Natural killer cell (primary cell): ENCODE measurements at regions not wholly inside any gene's neighbourhood (a gene's known extent, or its start where the extent isn't known, plus 50 kb on each side); places are given as distances from the start of the nearest gene placed in this dataset.

Experiments used
- ATAC-seq, 3 donors: fragments of 150-1000 bp in 2 of 3; fragments of 200-7000 bp in 1 of 3; cut with Tn5 transposase; 1 replicate in 1 of 3; 2 replicates in 2 of 3; pipeline ENCODE4 v1.10.0; 2021; ENCODE audit warnings: mild to moderate bottlenecking in 2 of 3, moderate library complexity in 2 of 3
- DNase-seq, 2 donors: peaks; one replicate each; pipeline versions ENCODE4 v3.0.0 to v3.0.0-alpha.2; 2013 to 2021; ENCODE audit warnings: mixed read lengths in 1 of 2
- H3K27ac ChIP-seq: one replicate; pipeline ENCODE4 v1.5.1; 2013; ENCODE audit warnings: mild to moderate bottlenecking, low read length
- H3K27me3 ChIP-seq: one replicate; pipeline ENCODE4 v1.6.1; 2013; ENCODE audit warnings: low read length; ENCODE audit not compliant: control insufficient read depth, insufficient read depth
- H3K36me3 ChIP-seq: one replicate; pipeline ENCODE4 v1.6.1; 2013; ENCODE audit warnings: low read length; ENCODE audit not compliant: control insufficient read depth, insufficient read depth
- H3K4me1 ChIP-seq: one replicate; pipeline ENCODE4 v1.6.1; 2013; ENCODE audit warnings: low read length; ENCODE audit not compliant: control insufficient read depth, insufficient read depth
- H3K4me3 ChIP-seq: one replicate; pipeline ENCODE4 v1.5.1; 2013; ENCODE audit warnings: low read length
- H3K9me3 ChIP-seq: one replicate; pipeline ENCODE4 v1.6.1; 2013; ENCODE audit warnings: low read length; ENCODE audit not compliant: control insufficient read depth, insufficient read depth
- H3K27ac Mint-ChIP-seq, 2 donors: one replicate each; pipeline ENCODE4 v1.8.0; 2022; ENCODE audit warnings: mild to moderate bottlenecking in 2 of 2, mixed read lengths in 2 of 2, moderate library complexity in 1 of 2
- H3K27me3 Mint-ChIP-seq, 2 donors: one replicate each; pipeline ENCODE4 v1.8.0; 2022; ENCODE audit warnings: low read depth in 2 of 2, mixed read lengths in 2 of 2
- H3K36me3 Mint-ChIP-seq: one replicate; pipeline ENCODE4 v1.8.0; 2022; ENCODE audit warnings: mixed read lengths
- H3K4me1 Mint-ChIP-seq, 2 donors: one replicate each; pipeline ENCODE4 v1.8.0; 2022; ENCODE audit warnings: mixed read lengths in 2 of 2
- H3K4me3 Mint-ChIP-seq: one replicate; pipeline ENCODE4 v1.8.0; 2022; ENCODE audit warnings: mild to moderate bottlenecking, moderate library complexity, mixed read lengths
- H3K9me3 Mint-ChIP-seq, 2 donors: one replicate each; pipeline ENCODE4 v1.8.0; 2022; ENCODE audit warnings: mixed read lengths in 2 of 2
- WGBS: methylation state at CpG from one replicate; pipeline ENCODE4 v1.1.7; 2013; ENCODE audit warnings: missing lambda C conversion rate; ENCODE audit not compliant: insufficient coverage; 5-methylcytosine and 5-hydroxymethylcytosine counted together
- intact Hi-C: fragments of 100-400 bp; cut with micrococcal nuclease; formaldehyde crosslinking; loops from one replicate; pipeline ENCODE4 v1.14.2; 2022
- TF ChIP-seq, protein P1 (sequence below): fragments of 200-600 bp; IDR thresholded peaks from one replicate; pipeline ENCODE4 v1.8.0; 2022; ENCODE audit warnings: antibody characterized with exemption

DNA sequence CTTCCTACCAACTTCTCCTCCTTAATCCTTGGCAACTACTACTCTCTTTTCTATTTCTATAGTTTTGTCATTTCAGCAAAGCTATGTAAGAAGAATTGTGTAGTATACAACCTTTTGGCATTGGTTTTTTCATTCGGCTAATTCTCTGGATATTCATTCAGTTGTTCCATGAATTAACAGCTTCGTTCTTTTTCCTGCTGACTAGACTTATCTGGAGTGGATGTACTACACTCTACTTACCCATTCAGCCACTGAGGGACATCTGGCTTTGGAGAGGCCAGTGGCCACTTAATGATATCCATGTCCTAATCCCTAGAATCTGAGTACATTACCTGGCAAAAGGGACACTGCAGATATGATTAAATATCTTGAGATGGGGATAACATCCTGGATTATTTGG lies 623.9 kb downstream of the DOK5 start:
- DNase-seq, result no peak
- no peak for ATAC-seq
- Histone ChIP-seq H3K36me3 (no peaks in the 10 kb centered on the region), H3K4me3 (no peak overlapping the region), H3K9me3 (peaks cover 9% of the 10 kb centered on the region), H3K27me3 (no peaks in the 10 kb centered on the region), H3K27ac (no peak overlapping the region), H3K4me1 (no peaks in the 10 kb centered on the region)
- Mint-ChIP-seq H3K27me3 (no peaks in the 10 kb centered on the region), H3K27ac (no peak overlapping the region), H3K36me3 (no peaks in the 10 kb centered on the region), H3K4me3 (no peak overlapping the region), H3K9me3 (peaks cover 9 to 11% of the 10 kb centered on the region in 2 donors), H3K4me1 (no peaks in the 10 kb centered on the region)
- WGBS, result 68% methylated on average over 2 of the region's 2 CpGs
- TF ChIP-seq, protein P1, sequence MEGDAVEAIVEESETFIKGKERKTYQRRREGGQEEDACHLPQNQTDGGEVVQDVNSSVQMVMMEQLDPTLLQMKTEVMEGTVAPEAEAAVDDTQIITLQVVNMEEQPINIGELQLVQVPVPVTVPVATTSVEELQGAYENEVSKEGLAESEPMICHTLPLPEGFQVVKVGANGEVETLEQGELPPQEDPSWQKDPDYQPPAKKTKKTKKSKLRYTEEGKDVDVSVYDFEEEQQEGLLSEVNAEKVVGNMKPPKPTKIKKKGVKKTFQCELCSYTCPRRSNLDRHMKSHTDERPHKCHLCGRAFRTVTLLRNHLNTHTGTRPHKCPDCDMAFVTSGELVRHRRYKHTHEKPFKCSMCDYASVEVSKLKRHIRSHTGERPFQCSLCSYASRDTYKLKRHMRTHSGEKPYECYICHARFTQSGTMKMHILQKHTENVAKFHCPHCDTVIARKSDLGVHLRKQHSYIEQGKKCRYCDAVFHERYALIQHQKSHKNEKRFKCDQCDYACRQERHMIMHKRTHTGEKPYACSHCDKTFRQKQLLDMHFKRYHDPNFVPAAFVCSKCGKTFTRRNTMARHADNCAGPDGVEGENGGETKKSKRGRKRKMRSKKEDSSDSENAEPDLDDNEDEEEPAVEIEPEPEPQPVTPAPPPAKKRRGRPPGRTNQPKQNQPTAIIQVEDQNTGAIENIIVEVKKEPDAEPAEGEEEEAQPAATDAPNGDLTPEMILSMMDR, result no peak
- intact Hi-C loops, result loop anchor here (10.0 kb wide), 1 partner anchor 54 kb away; no protein-coding TSS in a partner anchor

DNA sequence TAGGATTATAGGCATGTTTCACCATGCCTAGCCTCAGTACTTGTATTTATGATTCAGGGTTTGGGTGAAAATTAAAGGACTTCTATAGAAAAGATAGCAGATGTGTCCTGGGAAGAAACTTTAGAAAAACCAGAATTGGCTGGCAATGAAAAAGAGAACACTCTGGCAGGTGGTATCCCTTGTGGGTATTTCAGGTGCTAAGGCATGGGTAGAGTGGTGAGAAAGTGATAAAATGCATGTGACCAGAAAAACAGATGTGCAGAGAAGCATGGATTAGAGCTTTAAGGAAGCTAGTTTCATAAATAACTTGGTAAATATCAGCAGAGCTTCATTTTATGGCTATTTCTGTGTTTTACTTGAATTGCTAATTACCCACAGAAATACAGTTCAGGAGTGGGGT lies 622.2 kb downstream of the DOK5 start:
- Mint-ChIP-seq H3K27ac (no peak overlapping the region), H3K4me3 (no peak overlapping the region), H3K4me1 (no peaks in the 10 kb centered on the region), H3K36me3 (no peaks in the 10 kb centered on the region), H3K27me3 (no peaks in the 10 kb centered on the region), H3K9me3 (peaks cover 10 to 12% of the 10 kb centered on the region in 2 donors)
- Histone ChIP-seq H3K9me3 (peaks cover 9% of the 10 kb centered on the region), H3K27me3 (no peaks in the 10 kb centered on the region), H3K4me3 (no peak overlapping the region), H3K4me1 (no peaks in the 10 kb centered on the region), H3K36me3 (no peaks in the 10 kb centered on the region), H3K27ac (no peak overlapping the region)
- ATAC-seq (no peak), DNase-seq (no peak)
- TF ChIP-seq, protein P1, result no peak
- intact Hi-C loops, result loop anchor here (10.0 kb wide), 1 partner anchor 53 kb away; no protein-coding TSS in a partner anchor

DNA sequence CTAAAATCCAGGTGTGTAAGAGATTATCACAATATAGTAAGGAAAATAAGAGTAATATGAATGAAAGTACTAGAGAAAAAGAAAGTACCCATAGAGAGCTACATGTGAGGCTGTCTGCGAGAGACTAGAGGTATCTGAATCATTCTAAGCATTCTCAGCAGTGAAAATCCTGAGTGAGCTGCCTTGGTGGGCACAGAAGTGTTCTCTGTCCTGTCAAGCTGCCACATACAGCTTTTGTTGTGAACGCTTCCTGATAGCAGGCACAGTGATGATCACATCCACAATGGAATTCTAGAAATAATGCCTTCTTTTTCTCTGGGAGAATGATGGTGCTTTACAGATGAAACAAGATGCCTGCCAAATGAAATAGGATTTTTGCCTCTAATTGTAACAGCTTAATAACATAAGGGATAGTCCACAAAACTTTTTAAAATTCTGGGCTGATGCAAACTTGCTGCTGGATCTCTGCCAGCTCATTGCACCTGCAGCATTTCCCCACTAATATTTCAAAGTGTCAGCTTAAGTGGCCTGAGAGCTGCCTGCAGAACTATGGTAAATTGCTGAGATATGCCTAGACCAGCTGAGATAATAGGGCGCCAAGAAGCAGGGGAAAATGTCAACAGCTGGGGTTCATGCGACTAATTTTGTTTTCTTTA lies 620.5 kb downstream of the DOK5 start:
- TF ChIP-seq, protein P1, result no peak
- H3K9me3 Mint-ChIP-seq, result peaks cover 7% of the 10 kb centered on the region in 2 donors
- ATAC-seq (no peak), DNase-seq (no peak)
- Histone ChIP-seq H3K27me3 (no peaks in the 10 kb centered on the region), H3K4me3 (no peak overlapping the region), H3K4me1 (no peaks in the 10 kb centered on the region), H3K9me3 (peaks cover 9% of the 10 kb centered on the region), H3K27ac (no peak overlapping the region), H3K36me3 (no peaks in the 10 kb centered on the region)
- no peaks in the 10 kb centered on the region for H3K27me3 Mint-ChIP-seq
- intact Hi-C loops, result loop anchor here (10.0 kb wide), 1 partner anchor 51 kb away; no protein-coding TSS in a partner anchor
- H3K4me3 Mint-ChIP-seq, result no peak overlapping the region
- WGBS, result 53% methylated on average over 4 of the region's 4 CpGs
- H3K4me1 Mint-ChIP-seq, result no peaks in the 10 kb centered on the region
- no peaks in the 10 kb centered on the region for H3K36me3 Mint-ChIP-seq
- no peak overlapping the region for H3K27ac Mint-ChIP-seq

DNA sequence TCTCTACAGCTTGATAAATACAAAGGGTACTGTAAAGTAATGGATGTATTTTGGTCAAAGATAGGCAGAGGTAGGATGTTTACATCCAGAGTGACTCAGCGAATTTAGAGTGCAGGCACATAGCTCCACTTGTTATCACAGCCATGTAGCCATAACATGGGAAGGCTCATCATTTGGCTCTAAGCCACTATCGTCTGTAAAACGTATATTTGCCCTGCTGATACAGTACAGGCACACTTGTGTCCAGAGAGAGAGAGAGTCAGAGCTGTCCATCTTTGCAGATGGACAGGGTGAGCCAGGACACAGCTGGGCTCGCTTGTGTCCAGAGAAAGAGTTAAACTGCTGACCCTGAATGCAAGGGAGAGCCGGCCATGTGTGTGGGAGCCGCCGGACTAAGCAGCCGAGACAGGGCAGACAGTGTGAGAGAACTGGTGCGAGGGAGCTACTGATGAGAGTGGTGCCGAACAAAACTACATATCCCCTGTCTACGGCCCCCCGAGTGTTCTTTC lies 619.0 kb downstream of the DOK5 start:
- TF ChIP-seq, protein P1, result no peak
- no peak for ATAC-seq

More for the DNA sequence above, 619.0 kb downstream of the DOK5 start:
- Histone ChIP-seq H3K4me1 (no peaks in the 10 kb centered on the region), H3K27ac (no peak overlapping the region), H3K36me3 (no peaks in the 10 kb centered on the region), H3K9me3 (peaks cover 5% of the 10 kb centered on the region), H3K4me3 (no peak overlapping the region), H3K27me3 (no peaks in the 10 kb centered on the region)
- Mint-ChIP-seq H3K4me1 (no peaks in the 10 kb centered on the region), H3K9me3 (peaks cover 7% of the 10 kb centered on the region in 2 donors), H3K36me3 (no peaks in the 10 kb centered on the region), H3K4me3 (no peak overlapping the region), H3K27ac (no peak overlapping the region), H3K27me3 (no peaks in the 10 kb centered on the region)
- intact Hi-C loops, result loop anchor here (10.0 kb wide), 1 partner anchor 50 kb away; no protein-coding TSS in a partner anchor
- 86% methylated on average over 12 of the region's 12 CpGs for WGBS
- no peak for DNase-seq
